Neuronal stem cell (in vitro differentiated cells): ENCODE measurements at regions not wholly inside any gene's neighbourhood (a gene's known extent, or its start where the extent isn't known, plus 50 kb on each side); places are given as distances from the start of the nearest gene placed in this dataset.

Experiments
- DNase-seq: peaks from one replicate; pipeline ENCODE4 v3.0.0-alpha.2; 2013; ENCODE audit warnings: low spot score
- H2AFZ ChIP-seq: one replicate; pipeline ENCODE4 v1.6.1; 2013; ENCODE audit warnings: mild to moderate bottlenecking, low read length, inconsistent platforms
- H2AK5ac ChIP-seq: 2 replicates; pipeline ENCODE4 v1.6.1; 2013; ENCODE audit warnings: low read depth, mild to moderate bottlenecking, inconsistent platforms, low read length, moderate library complexity, mixed read lengths
- H2BK120ac ChIP-seq: 2 replicates; pipeline ENCODE4 v1.6.1; 2013; ENCODE audit warnings: low read depth, mild to moderate bottlenecking, inconsistent platforms, low read length, moderate library complexity, mixed read lengths
- H2BK12ac ChIP-seq: one replicate; pipeline ENCODE4 v1.6.1; 2013; ENCODE audit warnings: low read length, inconsistent platforms
- H2BK15ac ChIP-seq: 2 replicates; pipeline ENCODE4 v1.6.1; 2013; ENCODE audit warnings: mild to moderate bottlenecking, low read length, inconsistent platforms, mixed read lengths
- H2BK5ac ChIP-seq: one replicate; pipeline ENCODE4 v1.6.1; 2013; ENCODE audit warnings: inconsistent platforms, mild to moderate bottlenecking, low read length, moderate library complexity
- H3K14ac ChIP-seq: one replicate; pipeline ENCODE4 v1.6.1; 2013; ENCODE audit warnings: low read length, inconsistent platforms
- H3K18ac ChIP-seq: 2 replicates; pipeline ENCODE4 v1.6.1; 2013; ENCODE audit warnings: low read length, inconsistent platforms
- H3K23ac ChIP-seq: 2 replicates; pipeline ENCODE4 v1.6.1; 2013; ENCODE audit warnings: low read depth, mild to moderate bottlenecking, mixed read lengths, low read length, inconsistent platforms; ENCODE audit not compliant: poor library complexity
- H3K27ac ChIP-seq: replicated peaks from 3 replicates; pipeline ENCODE4 v1.5.1; 2013; ENCODE audit warnings: low read length, inconsistent platforms
- H3K27me3 ChIP-seq, 3 experiments: 2 replicates each; pipeline ENCODE4 v1.6.1; 2013; ENCODE audit warnings: low read length in 3 of 3, mild to moderate bottlenecking in 2 of 3, inconsistent platforms in 1 of 3, low read depth in 1 of 3, mixed read lengths in 1 of 3, moderate library complexity in 1 of 3; ENCODE audit not compliant: control insufficient read depth in 3 of 3, insufficient read depth in 3 of 3
- H3K36me3 ChIP-seq, 2 donors: replicated peaks in 1 of 2; 2 replicates each; pipeline ENCODE4 v1.6.1; 2013; ENCODE audit warnings: low read length in 2 of 2; ENCODE audit not compliant: control insufficient read depth in 2 of 2, insufficient read depth in 2 of 2
- H3K4ac ChIP-seq: 2 replicates; pipeline ENCODE4 v1.6.1; 2013; ENCODE audit warnings: inconsistent platforms, mild to moderate bottlenecking, low read length, moderate library complexity
- H3K4me1 ChIP-seq, 2 donors: 1 replicate in 1 of 2; 2 replicates in 1 of 2; pipeline ENCODE4 v1.6.1; 2013; ENCODE audit warnings: low read length in 2 of 2, low read depth in 1 of 2; ENCODE audit not compliant: control insufficient read depth in 2 of 2, insufficient read depth in 1 of 2
- H3K4me2 ChIP-seq: one replicate; pipeline ENCODE4 v1.6.1; 2013; ENCODE audit warnings: mild to moderate bottlenecking, low read length, inconsistent platforms; ENCODE audit not compliant: insufficient read depth, poor library complexity, severe bottlenecking
- H3K4me3 ChIP-seq, 2 donors: 2 replicates each; pipeline ENCODE4 v1.5.1; 2013; ENCODE audit warnings: low read length in 2 of 2, mild to moderate bottlenecking in 2 of 2, inconsistent platforms in 1 of 2, moderate library complexity in 1 of 2
- H3K79me1 ChIP-seq: one replicate; pipeline ENCODE4 v1.6.1; 2013; ENCODE audit warnings: low read depth, mild to moderate bottlenecking, inconsistent platforms, low read length, moderate library complexity
- H3K9ac ChIP-seq: one replicate; pipeline ENCODE4 v1.6.1; 2013; ENCODE audit warnings: mild to moderate bottlenecking, low read depth, low read length, inconsistent platforms; ENCODE audit not compliant: poor library complexity
- H3K9me3 ChIP-seq, 2 donors: replicated peaks in 1 of 2; 2 replicates each; pipeline versions ENCODE3 to v1.6.1; 2013; ENCODE audit warnings: low read length in 2 of 2, mild to moderate bottlenecking in 2 of 2, inconsistent platforms in 1 of 2, low read depth in 1 of 2, mixed read lengths in 1 of 2, moderate library complexity in 1 of 2; ENCODE audit not compliant: control insufficient read depth in 2 of 2, insufficient read depth in 1 of 2
- H4K8ac ChIP-seq: one replicate; pipeline ENCODE4 v1.6.1; 2013; ENCODE audit warnings: low read depth, mild to moderate bottlenecking, inconsistent platforms, low read length, moderate library complexity
- H4K91ac ChIP-seq: one replicate; pipeline ENCODE4 v1.6.1; 2013; ENCODE audit warnings: low read length, low read depth, mild to moderate bottlenecking, inconsistent platforms; ENCODE audit not compliant: poor library complexity
- WGBS, 2 donors: extraction: QIAGEN DNeasy Blood & Tissue Kit; methylation state at CpG; one replicate each; pipeline ENCODE4 v1.1.7; 2013; ENCODE audit warnings: missing lambda C conversion rate in 2 of 2, mixed read lengths in 1 of 2; ENCODE audit not compliant: insufficient read length in 2 of 2, insufficient replicate concordance in 1 of 2; ENCODE audit errors: extremely low coverage in 2 of 2; 5-methylcytosine and 5-hydroxymethylcytosine counted together

GRCh38 chr12:77571127-77571526 lies 259.6 kb upstream of the NAV3 start:
- H3K36me3 ChIP-seq = no peaks in the 10 kb centered on the region

GRCh38 chr12:77569876-77570275 lies 260.8 kb upstream of the NAV3 start:
- Histone ChIP-seq H3K4me3 (no peak overlapping the region), H3K4me2 (no peak overlapping the region), H3K18ac (no peak overlapping the region), H3K9me3 (no peaks in the 10 kb centered on the region), H3K27me3 (no peaks in the 10 kb centered on the region), H3K4me1 (no peaks in the 10 kb centered on the region), H2AK5ac (no peak overlapping the region), H2BK15ac (no peak overlapping the region), H3K4ac (no peak overlapping the region), H4K91ac (no peak overlapping the region), H2BK5ac (no peak overlapping the region), H2AFZ (no peak overlapping the region), H3K23ac (no peak overlapping the region), H4K8ac (no peak overlapping the region), H2BK120ac (no peak overlapping the region), H3K79me1 (no peaks in the 10 kb centered on the region), H3K14ac (no peak overlapping the region), H3K36me3 (no peaks in the 10 kb centered on the region), H3K9ac (no peak overlapping the region), H2BK12ac (no peak overlapping the region), H3K27ac (no peak overlapping the region)
- no peak for DNase-seq
- no CpG with 5 or more reads among the region's 3 CpGs for WGBS, 2 donors

More at GRCh38 chr12:77571127-77571526, 259.6 kb upstream of the NAV3 start:
- Histone ChIP-seq H2BK15ac (no peak overlapping the region), H3K79me1 (no peaks in the 10 kb centered on the region), H4K8ac (no peak overlapping the region), H3K4ac (no peak overlapping the region), H3K4me1 (no peaks in the 10 kb centered on the region), H2BK120ac (no peak overlapping the region), H2BK12ac (no peak overlapping the region), H3K4me2 (no peak overlapping the region), H3K27me3 (no peaks in the 10 kb centered on the region), H3K18ac (no peak overlapping the region), H2BK5ac (no peak overlapping the region), H3K4me3 (no peak overlapping the region), H2AFZ (no peak overlapping the region), H3K23ac (no peak overlapping the region), H2AK5ac (no peak overlapping the region), H4K91ac (no peak overlapping the region), H3K9me3 (no peaks in the 10 kb centered on the region), H3K14ac (no peak overlapping the region), H3K27ac (no peak overlapping the region), H3K9ac (no peak overlapping the region)
- no CpG with 5 or more reads among the region's 4 CpGs for WGBS, 2 donors
- DNase-seq = no peak

DNA sequence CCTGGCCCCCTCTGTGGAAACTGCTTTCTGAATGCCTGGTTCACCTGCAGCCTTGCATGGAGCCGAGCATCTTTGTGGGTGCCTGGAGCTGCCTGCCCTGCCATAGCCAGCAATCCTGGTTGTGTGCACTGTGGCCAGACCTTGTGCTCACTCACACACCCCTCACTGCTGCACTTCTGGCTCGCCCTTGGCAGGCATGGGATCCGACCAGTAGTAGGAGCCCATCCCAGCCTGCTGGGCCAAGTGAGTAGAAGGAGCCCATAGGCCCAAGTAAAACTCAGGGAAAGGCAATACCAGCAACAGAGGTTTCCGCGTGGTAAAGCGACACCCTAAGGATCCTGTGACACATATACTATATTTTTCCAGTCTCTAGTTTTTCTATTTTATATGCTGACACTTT lies 270.0 kb upstream of the NAV3 start:
- no peak overlapping the region for H3K4ac ChIP-seq
- no peaks in the 10 kb centered on the region for H3K4me1 ChIP-seq
- no peak overlapping the region for H3K14ac ChIP-seq
- no peaks in the 10 kb centered on the region for H3K79me1 ChIP-seq
- no peak overlapping the region for H3K23ac ChIP-seq
- no peak overlapping the region for H2AFZ ChIP-seq
- H3K4me3 ChIP-seq = no peak overlapping the region
- H2BK15ac ChIP-seq = no peak overlapping the region
- H2BK12ac ChIP-seq = no peak overlapping the region
- no peaks in the 10 kb centered on the region for H3K27me3 ChIP-seq
- no peak overlapping the region for H4K91ac ChIP-seq
- H2AK5ac ChIP-seq = no peak overlapping the region
- H3K36me3 ChIP-seq = no peaks in the 10 kb centered on the region
- no peak overlapping the region for H3K9ac ChIP-seq
- no peak overlapping the region for H3K4me2 ChIP-seq
- no peak overlapping the region for H2BK120ac ChIP-seq
- H2BK5ac ChIP-seq = no peak overlapping the region
- no peak overlapping the region for H3K18ac ChIP-seq
- no peak overlapping the region for H4K8ac ChIP-seq
- no peak for DNase-seq
- no CpG with 5 or more reads among the region's 6 CpGs for WGBS, 2 donors
- H3K27ac ChIP-seq = no peak overlapping the region
- peaks cover 0 to 5% of the 10 kb centered on the region in 2 donors for H3K9me3 ChIP-seq

GRCh38 chr12:77559400-77560074 lies 271.2 kb upstream of the NAV3 start:
- no peak overlapping the region for H4K91ac ChIP-seq
- no peak overlapping the region for H3K4me2 ChIP-seq
- no peak overlapping the region for H3K9ac ChIP-seq
- no peak overlapping the region for H3K4me3 ChIP-seq
- no peak overlapping the region for H3K23ac ChIP-seq
- no peak overlapping the region for H2AFZ ChIP-seq
- no peak for DNase-seq
- no peak overlapping the region for H2BK12ac ChIP-seq
- H4K8ac ChIP-seq = no peak overlapping the region
- no peaks in the 10 kb centered on the region for H3K27me3 ChIP-seq
- no peaks in the 10 kb centered on the region for H3K36me3 ChIP-seq
- peak overlapping the region; percentile 46 for H3K18ac ChIP-seq
- H2AK5ac ChIP-seq = peak overlapping the region; percentile 63
- H3K79me1 ChIP-seq = no peaks in the 10 kb centered on the region
- peaks cover 0 to 5% of the 10 kb centered on the region in 2 donors for H3K9me3 ChIP-seq
- no CpG with 5 or more reads among the region's 12 CpGs for WGBS, 2 donors
- no peak overlapping the region for H3K14ac ChIP-seq
- H2BK120ac ChIP-seq = no peak overlapping the region
- no peak overlapping the region for H2BK15ac ChIP-seq
- H3K27ac ChIP-seq = no peak overlapping the region
- no peaks in the 10 kb centered on the region for H3K4me1 ChIP-seq
- H3K4ac ChIP-seq = no peak overlapping the region
- no peak overlapping the region for H2BK5ac ChIP-seq
